NCI-H226 (cell line): ENCODE measurements at regions not wholly inside any gene's neighbourhood (a gene's known extent, or its start where the extent isn't known, plus 50 kb on each side); places are given as distances from the start of the nearest gene placed in this dataset.
A peak's percentile ranks its signal among the peaks of the same experiment; 100 is the strongest.

Source experiments
- DNase-seq: peaks from one replicate; pipeline ENCODE4 v3.0.0-alpha.2; 2015

- no peak for DNase-seq
These were observed 540.5 kb downstream of the CD83 start for GRCh38 chr6:14658030-14658429.

GRCh38 chr6:14658886-14659561 lies 541.5 kb downstream of the CD83 start:
- DNase-seq, result peak; percentile 61

DNA sequence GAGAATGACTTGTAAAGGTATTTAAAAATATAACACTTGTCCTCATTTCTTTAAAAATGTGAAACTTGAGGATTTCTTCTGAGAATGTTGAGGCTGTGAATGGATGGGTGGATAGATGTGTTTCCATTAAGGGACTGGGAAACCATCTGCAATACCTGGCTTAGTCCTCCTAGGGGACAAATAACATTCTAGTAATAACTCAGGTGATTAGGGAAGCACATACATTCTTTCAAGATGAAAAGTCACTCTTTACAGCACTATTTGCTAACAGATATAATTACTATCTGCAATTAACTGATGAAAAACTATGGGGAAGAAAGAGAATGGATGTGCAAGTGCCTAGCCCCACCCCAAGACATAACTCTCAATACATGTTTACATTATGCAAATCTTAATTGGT lies 542.3 kb downstream of the CD83 start:
- no peak for DNase-seq

- DNase-seq, result no peak
These were observed 543.4 kb downstream of the CD83 start for GRCh38 chr6:14660806-14661579.

- DNase-seq, result no peak
These were observed 544.1 kb downstream of the CD83 start for GRCh38 chr6:14661691-14662090.

DNA sequence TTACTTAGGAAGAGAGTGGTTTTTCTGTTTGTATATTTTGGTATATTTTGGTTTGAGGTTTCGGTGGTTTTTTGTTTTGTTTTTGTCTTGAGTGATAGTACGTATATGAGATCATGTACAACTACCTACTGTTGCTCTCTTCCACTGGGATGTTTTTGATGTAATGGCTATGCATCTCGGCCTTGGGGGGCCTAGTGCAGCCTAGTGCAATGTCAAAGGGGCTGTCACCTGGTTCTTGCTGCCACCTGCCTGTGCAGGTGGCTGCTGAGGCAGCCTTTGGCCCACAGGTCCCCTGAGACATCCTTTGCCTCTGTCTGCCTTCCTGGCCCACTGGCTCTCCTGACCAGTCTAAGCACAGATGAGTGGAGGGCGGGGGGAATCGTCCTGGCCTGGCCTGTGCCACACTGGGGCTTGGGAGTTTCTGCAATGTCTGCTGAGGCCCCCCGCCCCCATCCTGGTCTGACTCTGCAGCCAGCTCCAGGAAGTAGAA lies 546.6 kb downstream of the CD83 start:
- DNase-seq, result no peak

DNA sequence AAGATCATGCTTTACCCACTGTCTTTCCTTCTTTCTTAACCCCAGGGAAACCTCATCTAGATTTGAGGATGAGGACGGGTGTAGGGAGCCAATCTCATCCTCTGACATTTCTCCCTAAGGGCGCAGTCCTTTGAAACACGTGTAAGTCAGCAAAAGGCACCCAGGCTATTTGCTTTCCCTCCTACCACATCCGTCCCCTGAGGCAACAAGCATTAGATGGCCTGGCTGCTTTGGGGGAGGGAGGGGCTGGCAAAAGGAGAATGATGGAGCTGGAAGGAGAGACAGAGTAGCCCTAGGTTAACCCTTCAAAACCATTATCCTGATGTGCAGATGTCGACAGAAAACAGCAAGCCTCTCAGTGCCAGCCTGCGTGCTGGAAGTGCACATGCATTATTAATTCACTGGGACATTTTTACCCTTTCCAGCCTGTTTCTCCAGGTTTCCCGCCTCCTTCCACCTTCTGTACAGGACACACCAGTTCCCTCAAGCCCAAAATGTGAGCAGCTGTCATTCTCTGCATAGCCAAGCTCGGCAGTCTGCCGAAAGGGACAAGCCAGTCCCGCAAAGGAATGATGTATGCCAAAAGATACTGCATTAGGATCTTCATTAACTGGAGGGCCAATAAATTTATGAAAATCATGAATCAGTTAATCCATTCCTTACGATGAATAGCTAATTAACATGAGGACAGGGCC lies 547.2 kb downstream of the CD83 start:
- peak; percentile 67 for DNase-seq

GRCh38 chr6:14665827-14666724 lies 548.5 kb downstream of the CD83 start:
- DNase-seq, result peak; percentile 94

GRCh38 chr6:14670806-14671205 lies 553.2 kb downstream of the CD83 start:
- no peak for DNase-seq

- DNase-seq, result peak; percentile 94
These were observed 553.7 kb downstream of the CD83 start for GRCh38 chr6:14671261-14671681.

- DNase-seq, result no peak
These were observed 554.4 kb downstream of the CD83 start for GRCh38 chr6:14671937-14672336.

- peak; percentile 47 for DNase-seq
These were observed 555.6 kb downstream of the CD83 start for GRCh38 chr6:14673201-14673600.

DNA sequence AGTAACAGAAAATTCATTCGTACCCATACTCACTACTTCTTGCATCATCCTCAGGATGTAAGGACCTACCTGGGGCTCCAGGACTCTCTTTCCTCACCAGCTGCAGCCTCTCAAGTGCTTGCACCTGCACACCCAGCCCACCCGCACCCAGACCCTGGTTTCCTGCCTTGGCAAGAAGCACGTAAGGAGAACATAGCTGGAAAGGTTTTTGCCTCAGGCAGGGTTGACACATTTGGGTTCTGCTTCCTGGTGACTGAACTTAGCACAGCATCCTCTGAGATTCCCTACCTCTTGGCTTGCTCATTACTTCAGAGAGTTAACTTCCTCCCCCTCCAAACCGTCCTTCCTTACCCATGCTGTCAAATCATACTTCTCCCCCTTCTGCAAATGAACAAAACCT lies 556.9 kb downstream of the CD83 start:
- DNase-seq, result no peak

DNA sequence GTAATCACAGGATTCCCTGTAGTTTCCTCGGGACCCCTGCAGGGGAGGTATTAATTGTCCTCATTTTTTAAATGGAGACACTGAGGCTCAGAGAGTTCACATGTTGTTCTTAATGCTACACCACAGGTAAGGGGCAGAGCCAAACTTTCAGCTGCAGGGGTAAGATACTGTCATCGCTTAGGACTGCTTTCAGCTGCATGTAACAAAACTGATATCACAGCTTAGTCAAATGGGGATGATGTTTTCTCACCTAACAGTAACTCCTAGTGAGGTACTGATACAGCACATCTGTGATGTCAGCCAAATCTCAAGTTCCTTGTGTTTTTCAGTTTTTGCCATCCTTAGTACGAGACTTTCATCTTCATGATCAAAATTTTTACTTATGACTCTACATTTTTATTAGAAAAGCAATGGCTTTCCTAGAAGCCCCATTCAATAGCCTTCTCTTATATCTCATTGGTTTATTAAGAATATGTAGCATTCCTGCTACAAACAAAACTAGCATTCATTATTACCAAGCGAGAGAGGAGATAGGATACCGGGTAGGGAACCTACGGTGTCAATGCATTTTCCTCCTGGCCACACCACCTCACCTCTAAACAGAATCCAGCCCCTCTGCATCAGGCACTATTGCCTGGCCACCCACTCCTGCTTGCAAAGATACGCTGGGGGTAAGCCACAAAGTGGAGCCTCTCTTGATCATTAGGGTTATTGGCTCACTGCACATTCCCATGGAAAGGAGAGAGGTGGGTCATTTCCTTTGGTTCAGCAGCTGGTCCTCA lies 557.5 kb downstream of the CD83 start:
- no peak for DNase-seq

DNA sequence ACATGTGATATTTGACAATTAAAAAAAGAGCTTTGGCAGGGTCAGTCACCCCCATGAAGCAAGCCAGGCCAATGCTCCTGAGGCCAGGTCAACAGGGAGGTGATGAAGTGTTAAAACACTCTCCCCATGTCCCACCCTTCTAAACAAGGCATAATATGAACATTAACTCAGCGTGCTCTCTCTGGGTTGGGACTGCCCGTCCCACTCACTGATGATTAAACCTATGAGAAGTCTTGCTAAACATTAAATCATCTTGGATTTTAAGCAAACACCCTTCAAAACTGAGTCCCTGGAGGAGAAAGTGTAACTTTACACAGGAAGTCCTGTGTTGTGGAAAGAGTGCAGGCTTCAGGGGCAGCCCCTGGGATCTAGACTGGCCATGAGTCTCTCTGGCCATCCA lies 558.5 kb downstream of the CD83 start:
- DNase-seq, result no peak

DNA sequence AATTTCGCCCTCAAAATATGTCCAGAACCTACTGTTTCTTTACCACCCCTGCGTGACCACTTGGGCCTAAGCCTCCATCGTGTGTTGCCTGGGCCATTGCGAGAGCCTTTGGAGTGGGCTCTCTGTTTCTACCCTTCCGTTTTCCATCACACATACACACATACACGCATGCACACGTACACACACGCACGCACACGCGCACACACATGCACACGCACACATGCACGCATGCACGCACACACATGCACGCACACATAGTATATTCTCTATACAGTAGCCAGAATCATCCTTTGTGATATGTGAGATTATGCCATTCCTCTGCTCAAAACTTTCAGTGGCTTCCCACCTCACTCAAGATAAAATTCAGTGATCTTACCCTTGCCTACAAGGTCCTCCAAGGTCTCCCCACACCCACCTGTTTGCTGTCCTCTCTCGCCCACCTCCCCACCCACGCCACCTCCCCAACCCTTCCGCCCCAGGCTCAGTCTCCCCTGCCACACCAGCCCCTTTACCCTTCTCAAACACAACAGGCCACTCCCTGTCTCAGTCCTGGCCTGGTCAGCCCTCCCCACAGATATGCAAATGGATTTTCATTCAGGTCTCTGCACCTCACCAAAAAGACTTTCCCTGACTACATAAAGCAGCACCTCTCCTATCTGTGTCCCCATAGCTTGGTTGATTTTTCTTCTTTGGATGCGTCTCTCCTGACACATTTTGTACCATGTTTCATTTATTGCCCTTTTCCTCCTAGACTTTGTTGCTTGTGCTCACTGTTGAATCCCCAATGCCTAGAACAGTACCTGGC lies 559.6 kb downstream of the CD83 start:
- DNase-seq, result no peak

DNA sequence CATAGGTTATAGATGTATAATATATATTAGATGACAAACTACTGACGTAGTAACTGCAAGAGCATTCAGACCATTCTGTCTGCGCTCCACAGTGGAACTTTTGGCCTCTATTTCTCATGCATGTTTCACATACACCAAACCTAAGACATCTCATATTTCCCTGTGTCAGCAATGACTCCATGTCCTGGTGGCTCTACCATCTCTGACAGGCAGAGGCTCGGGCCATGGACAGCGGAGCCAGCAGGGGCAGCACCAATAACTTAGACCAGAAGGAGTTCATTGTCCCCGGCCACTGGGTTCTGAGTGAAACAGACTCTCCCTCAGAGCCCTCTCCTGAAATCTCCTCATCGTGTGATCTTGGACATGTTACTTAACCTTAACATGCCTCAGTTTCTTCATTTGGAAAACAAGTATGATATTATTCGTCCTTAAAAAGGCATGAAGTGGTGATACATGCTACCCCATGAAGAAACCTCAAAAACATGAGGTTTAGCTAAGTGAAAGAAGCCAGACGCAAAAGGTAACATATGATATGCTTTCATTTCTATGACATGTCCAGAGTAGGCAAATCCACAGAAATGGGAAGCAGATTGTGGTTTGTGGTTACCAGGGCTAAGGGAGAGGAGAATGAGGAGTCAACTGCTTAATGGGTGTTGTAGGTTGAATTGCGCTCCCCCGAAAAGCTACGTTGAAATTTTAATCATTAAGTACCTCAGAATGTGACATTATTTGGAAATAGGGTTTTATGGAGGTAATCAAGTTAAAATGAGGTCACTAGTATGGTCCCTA lies 564.0 kb upstream of the JARID2 start:
- DNase-seq, result peak; percentile 52

GRCh38 chr6:14682812-14683211 lies 563.1 kb upstream of the JARID2 start:
- DNase-seq, result peak; percentile 64

GRCh38 chr6:14689639-14690038 lies 556.2 kb upstream of the JARID2 start:
- DNase-seq, result no peak
